ENCODE measurements at regions not wholly inside any gene's neighbourhood (a gene's known extent, or its start where the extent isn't known, plus 50 kb on each side); places are given as distances from the start of the nearest gene placed in this dataset.
"Not testable (repeated sequence)": the region's sequence is repeated elsewhere in the genome, so short reads cannot be mapped to it uniquely, and the experiment has no call there.

DNA sequence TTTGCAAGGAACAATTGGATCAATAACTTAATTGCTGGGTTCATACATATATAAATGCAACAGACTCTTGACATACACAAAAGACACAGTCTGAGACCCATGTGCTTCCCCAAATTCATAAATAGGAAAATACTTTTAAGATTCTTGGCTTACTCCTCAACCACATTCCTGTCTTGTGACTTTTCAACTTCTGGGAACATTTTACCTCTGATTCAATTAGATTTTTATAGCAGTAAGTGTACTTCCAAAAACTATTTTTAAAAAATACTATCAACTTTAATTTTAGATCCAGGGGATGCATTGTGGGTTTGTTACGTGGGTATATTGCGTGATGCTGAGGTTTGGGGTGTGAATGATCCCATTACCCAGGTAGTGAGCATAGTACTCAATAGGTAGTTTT lies 406.7 kb downstream of the RPS6KC1 start:
- intact Hi-C loops (cut with micrococcal nuclease): no loop called here

DNA sequence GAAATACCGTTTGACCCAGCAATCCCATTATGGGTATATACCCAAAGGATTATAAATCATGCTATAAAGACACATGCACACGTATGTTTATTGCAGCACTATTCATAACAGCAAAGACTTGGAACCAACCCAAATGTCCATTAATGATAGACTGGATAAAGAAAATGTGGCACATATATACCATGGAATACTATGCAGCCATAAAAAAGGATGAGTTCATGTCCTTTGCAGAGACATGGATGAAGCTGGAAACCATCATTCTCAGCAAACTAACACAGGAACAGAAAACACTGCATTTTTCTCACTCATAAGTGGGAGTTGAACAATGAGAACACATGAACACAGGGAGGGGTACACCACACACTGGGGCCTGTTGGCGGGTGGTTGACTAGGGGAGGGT lies 411.3 kb downstream of the RPS6KC1 start:
- intact Hi-C loops (cut with micrococcal nuclease): not testable (repeated sequence)

DNA sequence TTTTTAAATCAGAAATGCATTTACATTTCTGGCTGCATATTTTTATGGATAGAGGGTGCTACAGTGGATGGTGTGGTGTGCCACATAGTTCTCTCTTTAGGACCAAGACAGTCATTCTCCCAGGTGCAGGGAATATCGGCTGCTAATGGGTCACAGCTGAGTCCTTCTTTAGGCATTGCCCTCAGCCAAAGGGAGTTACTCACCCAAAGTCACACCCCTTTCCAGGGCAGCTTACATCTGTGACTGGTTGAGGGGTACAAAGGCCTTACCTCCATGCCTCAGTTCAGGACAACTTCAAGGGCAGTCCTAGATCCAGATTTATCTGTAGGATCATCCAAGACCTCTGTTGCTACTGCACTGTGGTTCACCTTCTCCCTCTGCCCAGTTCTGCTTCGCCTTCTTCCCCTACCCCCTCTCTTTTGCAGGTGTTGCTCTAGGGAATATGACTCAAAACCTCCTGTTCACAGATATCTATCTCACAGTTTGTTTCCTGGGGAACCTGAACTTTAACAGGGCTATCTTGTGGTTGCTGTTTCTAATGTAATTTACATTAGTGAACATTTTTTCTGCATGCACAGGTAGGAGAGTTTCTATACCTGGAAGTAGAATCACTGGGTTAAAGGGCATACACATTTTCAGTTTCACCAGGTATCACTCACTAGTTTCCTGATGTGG lies 413.9 kb downstream of the RPS6KC1 start:
- intact Hi-C loops (cut with micrococcal nuclease): no loop called here

DNA sequence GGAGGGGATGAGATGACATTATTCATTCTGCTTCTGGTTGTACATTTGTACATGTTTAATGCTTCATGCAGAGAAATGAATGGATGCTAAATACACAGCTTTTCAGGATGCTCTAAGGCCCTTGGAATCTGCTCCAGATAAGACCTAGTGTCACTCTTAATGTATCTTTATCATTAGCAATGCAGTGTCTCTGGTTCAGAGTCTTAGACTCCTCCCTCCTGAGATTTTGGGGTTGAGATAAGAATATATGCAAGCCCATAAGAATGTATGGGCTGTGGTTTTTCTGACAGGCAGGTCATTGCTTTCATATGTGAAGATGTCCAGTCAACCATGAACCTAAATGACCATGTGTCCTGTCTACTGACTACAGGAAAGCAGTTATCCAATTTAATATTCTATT lies 415.5 kb downstream of the RPS6KC1 start:
- intact Hi-C loops (cut with micrococcal nuclease): no loop called here

DNA sequence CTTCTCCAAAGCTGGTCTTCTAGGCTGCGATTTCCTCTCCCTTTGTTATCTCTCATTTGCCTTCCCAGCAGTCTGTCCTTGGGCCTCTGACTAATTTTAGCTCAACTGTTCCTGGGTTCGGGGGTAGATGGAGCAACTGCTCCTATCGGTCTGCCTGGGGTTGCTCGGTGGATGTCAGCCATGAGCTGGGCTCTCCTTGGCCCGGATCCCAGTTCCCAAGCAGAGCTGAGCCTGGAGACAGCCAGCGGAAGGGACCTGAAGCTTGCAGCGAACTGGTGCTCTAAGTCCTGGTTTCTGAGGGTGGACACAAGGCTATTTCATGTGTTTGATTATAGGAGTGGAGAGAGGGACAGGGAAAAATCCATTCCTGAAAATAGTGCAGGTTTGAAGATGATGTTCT lies 423.0 kb downstream of the RPS6KC1 start:
- intact Hi-C loops (cut with micrococcal nuclease): no loop called here

DNA sequence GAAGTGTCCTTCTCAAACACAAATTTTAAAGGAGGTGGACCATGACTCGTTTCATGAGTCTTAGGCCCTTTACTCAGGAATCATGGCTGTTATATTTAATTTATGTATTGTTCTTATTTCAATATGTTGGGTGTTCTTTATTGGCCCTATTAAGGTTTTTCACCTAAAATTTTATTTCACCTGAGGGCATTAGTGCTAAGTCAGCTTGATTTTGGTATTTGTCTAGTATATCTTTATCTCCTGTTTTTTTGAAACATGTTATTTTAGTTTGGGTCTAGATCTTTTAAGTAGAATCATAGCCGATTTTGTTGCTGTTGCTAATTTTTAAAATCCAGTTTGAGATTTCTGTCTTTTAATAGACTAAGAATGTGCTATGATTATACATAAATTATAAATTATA lies 430.4 kb downstream of the RPS6KC1 start:
- intact Hi-C loops (cut with micrococcal nuclease): no loop called here

DNA sequence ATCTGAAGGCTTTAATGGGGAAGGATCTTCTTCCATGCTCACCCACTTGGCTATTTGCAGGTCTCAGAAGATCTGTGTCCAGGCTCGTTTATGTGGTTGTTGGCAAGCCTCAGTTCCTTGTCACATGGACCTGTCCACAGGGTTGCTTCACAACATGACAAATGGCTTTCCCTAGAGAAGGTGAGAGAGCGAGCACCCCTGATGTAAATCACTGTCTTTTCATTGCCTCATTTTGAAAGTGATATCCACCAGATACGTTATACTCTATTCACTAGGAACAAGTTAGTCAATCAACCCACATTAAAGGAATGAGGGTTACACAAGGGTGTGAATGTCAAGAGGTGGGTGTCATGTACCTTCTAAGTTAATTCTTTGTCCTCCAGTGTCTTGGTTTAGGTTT lies 433.3 kb downstream of the RPS6KC1 start:
- intact Hi-C loops (cut with micrococcal nuclease): no loop called here

DNA sequence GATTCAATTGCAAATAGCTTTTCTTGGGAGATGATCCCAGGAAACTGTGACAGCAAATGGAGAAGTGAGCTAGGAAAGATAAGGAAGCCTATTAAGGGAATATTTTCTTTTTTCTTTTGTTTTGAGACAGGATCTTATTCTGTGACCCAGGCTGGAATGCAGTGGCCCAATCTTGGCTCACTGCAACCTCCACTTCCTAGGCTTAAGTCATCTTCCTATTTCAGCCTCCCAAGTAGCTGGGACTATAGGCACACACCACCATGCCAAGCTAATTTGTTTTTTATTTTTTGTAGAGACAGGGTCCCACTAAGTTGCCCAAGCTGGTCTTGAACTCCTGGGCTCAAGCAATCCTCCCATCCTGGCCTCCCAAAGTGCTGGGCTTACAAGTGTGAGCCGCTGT lies 433.7 kb downstream of the RPS6KC1 start:
- intact Hi-C loops (cut with micrococcal nuclease): no loop called here

DNA sequence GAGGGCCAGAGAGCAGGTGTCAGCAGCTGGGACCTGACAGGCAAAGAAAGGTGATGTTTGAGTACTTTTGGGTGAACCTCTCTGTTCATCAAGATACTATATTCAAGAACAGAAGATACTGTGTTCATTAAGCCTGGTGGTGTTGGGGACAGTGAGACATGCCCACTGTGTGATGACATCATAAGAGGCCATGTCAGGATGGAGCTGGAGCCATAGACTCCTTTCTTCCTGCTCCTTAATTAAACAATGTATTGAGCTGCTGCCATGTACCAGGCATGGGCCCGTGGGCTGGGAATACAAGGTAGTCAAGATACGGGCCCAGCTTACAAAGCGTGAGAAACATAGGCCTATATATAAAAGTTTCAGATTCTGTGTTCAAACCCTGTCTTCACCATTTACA lies 435.4 kb downstream of the RPS6KC1 start:
- intact Hi-C loops (cut with micrococcal nuclease): no loop called here

DNA sequence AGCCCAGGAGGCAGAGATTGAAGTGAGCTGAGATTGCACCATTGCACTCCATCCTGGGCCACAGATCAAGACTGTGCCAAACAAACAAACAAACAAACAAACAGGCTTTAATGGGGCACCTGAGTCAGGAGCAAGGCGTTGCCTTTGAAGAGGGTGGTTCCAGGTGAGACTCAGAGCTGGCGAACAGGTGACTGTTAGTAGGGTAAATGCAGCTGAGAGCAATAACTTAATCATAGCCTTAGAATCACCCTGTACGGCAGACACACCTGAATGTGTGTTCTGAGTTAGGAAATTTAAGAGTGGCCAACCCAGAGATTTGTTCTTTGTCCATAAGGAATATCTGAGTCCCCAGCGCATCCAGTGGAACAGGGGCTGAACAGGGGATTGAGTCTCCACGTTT lies 440.4 kb downstream of the RPS6KC1 start:
- intact Hi-C loops (cut with micrococcal nuclease): no loop called here

DNA sequence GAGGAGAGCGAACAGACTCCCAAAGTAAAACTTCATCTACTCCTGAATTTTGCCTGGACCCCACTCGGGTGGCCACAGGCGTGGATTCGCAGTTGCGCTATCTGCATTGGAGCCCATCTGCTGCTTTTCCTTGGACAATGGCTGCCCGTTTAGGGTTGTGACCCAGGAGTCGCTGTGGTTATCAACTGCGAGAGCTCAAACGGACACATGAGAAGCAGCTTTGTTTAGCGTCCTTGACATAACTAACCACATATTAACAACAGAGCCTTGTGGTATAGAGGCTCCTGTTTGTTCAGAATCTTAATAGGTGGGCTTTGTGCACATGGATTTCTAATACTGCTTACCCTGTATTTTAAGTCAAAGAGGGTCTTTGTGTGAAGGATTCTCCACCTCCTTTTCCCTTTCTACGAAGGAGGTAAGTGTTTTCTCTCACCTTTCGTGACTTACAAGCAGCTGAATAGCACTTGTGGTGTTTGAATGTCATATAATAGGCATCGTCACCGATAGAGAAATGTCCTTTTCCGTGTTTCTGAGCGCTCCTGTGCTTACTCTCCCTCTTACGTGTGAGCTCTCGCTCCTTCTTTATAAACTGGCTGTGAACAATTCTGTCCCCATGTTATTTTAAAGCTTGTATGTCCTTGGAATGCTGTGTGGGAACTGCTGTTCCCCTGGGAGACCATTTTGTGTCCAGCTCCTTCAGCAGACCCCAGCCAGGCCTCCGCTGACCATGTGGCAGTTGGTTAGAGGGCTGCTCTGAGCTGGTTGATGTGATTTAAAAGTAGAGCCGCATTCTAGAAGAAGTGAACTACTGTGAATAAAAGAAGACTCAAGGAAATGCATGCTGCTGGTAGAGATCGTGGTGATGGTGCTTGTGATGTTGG lies 441.4 kb downstream of the RPS6KC1 start:
- intact Hi-C loops (cut with micrococcal nuclease): no loop called here

DNA sequence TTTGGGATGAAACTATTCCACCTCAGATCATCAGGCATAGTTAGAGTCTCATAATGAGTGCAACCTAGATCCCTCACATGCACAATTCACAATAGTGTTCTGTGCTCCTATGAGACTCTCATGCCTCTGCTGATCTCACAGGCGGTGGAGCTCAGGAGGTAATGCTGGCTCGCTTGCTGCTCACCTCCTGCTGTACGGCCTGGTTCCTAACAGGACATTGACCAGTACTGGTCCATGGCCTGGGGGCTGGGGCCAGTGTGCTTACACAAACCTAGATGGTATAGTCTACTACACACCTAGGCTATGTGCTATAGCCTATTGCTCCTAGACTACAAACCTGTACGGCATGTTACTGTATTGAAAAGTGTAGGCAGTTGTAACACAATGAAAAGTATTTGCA lies 448.4 kb downstream of the RPS6KC1 start:
- intact Hi-C loops (cut with micrococcal nuclease): no loop called here

DNA sequence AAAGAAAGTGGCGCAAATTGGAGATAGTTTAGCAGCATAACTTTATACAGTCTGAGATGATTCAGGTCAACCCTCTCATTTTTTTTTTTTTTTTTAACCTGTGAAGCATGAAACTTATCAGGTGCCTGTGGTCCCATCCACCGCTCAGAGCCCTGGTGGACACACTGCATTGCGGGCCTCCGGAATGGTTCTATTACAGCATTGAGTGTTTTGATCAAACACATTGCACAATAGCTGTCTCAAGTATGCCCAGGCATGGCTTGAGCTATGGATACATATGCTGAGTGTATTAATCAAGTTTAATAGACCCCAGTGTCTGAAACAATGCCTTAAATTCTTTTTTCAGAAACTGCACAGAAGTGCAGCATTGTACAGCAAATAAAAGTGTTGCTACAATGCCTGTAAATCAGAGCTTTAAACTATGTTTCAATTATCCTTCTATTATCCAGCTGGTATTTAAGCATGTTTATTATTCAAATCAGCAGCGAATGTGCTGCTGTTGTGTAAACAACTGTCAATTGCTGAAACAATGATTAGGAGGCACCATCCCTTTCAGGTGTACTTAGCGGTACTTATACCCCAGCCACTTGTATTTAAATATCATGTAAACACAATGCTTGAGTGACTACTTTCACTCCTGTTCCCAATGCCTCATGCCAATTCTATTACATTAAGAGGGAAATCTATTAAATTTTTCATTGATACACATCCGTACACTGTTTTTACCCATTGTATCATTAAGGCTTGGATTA lies 456.6 kb downstream of the RPS6KC1 start:
- intact Hi-C loops (cut with micrococcal nuclease): no loop called here

DNA sequence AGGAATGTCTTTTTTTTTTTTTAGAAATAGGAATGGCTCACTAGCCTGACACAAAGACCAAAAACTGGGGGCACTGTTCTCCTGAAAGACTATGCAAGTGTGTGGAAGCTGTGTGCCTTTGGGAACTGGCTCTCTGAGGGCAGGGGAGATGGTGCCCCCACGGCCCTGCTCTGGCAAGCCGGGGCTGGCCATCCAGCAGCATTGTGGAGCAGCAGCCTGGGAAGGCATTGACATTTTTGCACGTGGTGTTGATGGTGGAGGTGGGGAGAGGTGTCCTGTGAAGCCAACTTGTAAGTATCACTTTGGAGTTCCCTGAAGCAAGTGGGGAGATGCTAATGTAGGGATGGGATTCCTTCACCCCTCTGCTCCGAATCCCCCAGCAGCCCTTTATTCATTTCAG lies 460.1 kb downstream of the RPS6KC1 start:
- intact Hi-C loops (cut with micrococcal nuclease): no loop called here

DNA sequence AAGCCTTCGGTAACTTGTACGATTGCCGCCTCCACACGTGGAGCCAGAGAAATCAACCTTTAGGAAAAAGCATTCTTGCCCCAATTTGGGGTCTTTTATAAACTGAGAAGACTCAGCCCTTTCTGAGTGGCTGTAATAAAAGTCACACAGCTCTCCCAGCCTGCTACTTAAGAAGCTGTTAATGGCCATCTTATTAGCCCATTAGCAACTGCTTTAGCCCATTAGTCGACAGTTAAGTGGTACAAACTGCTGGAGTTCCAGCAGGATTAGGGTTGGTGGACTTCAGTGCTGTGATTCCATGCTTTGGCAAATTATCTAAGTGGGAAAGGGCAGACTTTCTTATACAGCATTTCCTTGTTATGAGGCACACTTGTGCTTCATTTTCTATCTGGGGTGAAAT lies 461.3 kb downstream of the RPS6KC1 start:
- intact Hi-C loops (cut with micrococcal nuclease): no loop called here

DNA sequence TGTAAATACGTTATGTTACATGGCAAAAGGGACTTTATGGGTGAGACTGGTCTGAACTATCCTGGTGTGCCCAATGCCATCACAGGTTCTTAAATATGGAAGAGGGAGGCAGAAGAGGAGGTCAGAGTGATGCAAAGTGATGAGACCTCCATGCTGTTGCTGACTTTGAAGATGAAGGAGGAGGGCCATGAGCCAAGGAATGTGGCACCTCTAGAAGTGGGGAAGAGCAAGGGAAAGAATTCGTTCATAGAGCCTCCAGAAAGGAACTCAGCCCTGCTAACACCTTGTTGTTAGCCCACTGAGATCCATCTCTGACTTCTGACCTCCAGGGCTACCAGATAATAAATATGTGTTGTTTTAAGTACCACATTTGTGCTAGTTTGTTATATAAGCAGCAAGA lies 462.0 kb downstream of the RPS6KC1 start:
- intact Hi-C loops (cut with micrococcal nuclease): no loop called here

DNA sequence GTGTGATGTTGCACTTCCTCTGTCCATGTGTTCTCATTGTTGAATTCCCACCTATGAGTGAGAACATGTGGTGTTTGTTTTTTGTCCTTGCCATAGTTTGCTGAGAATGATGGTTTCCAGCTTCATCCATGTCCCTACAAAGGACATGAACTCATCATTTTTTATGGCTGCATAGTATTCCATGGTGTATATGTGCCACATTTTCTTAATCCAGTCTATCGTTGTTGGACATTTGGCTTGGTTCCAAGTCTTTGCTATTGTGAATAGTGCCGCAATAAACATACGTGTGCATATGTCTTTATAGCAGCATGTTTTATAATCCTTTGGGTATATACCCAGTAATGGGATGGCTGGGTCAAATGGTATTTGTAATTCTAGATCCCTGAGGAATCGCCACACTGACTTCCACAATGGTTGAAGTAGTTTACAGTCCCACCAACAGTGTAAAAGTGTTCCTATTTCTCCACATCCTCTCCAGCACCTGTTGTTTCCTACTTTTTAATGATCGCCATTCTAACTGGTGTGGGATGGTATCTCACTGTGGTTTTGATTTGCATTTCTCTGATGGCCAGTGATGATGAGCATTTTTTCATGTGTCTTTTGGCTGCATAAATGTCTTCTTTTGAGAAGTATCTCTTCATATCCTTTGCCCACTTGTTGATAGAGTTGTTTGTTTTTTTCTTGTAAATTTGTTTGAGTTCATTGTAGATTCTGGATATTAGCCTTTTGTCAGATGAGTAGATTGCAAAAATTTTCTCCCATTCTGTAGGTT lies 463.6 kb downstream of the RPS6KC1 start:
- intact Hi-C loops (cut with micrococcal nuclease): not testable (repeated sequence)

DNA sequence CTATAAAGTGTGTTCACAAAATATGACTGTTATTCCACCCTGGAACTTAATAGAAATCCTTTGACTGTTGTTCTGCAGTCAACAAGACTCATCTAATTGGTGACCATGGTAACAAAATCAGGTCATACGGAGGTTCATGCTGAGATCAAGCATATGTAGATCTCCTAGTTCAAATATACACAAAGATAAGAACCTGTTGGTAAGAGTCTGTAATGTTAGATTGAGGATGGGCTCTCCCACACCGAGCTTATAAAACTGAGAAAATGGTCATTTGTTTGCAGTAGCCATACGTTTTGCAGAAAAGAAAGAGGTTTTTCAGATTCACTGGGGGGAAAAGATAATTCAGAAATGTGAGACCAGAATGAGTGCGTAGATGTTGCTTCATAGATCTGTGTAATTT lies 468.1 kb downstream of the RPS6KC1 start:
- intact Hi-C loops (cut with micrococcal nuclease): no loop called here

DNA sequence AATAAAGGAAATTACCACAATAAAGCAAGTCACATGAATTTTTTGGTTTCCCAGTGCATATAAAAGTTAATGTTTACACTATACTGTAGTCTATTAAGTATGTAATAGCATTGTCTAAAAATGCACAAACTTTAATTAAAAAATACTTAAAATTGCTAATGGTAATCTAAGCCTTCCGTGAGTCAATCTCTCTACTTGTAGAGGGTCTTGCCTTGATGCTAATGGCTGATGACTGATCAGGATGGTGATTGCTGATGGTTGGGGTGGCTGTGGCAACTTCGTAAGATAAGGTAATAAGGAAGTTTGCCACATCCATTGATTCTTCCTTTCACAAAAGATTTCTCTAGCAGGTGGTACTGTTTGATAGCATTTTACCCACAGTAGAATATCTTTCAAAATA lies 466.6 kb upstream of the PROX1 start:
- intact Hi-C loops (cut with micrococcal nuclease): no loop called here

DNA sequence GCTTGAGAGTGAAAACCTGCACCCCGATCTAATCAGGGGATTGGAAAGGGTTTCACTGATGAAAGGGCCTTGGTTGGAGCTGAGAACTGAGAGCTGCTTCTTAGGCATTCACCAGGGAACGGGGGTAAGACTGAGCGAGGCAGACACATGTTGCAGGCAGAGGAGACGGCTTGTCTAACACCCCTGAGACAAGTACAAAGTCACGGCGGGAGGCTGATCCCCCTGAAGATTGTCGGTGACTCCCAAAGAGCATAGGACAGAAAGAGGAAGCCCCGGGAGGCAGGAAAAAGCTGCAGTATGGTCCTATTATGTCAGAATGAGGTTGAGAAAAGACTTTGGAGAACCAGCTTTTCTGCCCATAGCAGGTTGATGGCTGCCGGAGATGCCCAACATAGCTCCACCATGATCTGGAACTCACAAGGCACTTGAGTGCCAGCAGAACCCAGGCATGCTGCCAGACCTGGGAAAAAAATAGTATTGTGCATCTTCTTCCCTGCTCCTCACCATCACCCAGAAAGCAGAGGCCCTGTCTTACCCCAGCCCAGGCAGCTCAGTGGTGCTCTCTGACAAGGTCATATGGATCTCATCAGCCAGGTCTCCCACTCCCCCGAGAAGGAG lies 463.9 kb upstream of the PROX1 start:
- intact Hi-C loops (cut with micrococcal nuclease): no loop called here

DNA sequence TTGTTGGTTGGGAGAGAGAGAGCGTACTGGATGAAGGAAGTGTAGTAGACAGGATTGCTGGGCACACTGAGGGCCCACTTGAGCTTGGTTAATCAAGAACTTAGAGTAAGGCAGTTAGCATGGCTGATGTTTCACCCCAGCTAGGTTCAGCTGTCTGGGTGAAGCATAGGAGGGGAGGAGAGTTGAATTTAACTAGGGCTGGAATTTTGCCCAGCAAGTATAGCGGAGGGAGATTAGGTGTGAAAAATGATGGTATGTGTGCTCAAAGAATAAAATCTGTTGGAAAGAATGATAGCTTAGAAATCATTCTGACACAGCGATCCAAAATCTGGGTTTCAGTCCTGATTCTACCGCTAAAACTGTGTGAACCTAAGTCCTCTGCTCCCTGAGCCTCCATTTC lies 461.5 kb upstream of the PROX1 start:
- intact Hi-C loops (cut with micrococcal nuclease): no loop called here

Data from T-helper 2 cell treated with Interferon-gamma antibody and Interleukin-4, amounts not matched to agents 100 ng/mL and 5 ng/mL, for 36 hours (primary cell).